ENCODE measurements at regions not wholly inside any gene's neighbourhood (a gene's known extent, or its start where the extent isn't known, plus 50 kb on each side); places are given as distances from the start of the nearest gene placed in this dataset.

GRCh38 chr14:57022608-57023007 is 212.3 kb upstream of the OTX2 start:
- TF ChIP-seq CBX3 (IDR thresholded peaks at IDR 0.05; ENCODE audit: borderline replicate concordance in 1 of 2, low read length in 2 of 2) (no peak), KAT7 (CRISPR knock-in tag; IDR thresholded peaks at IDR 0.05; ENCODE audit: borderline replicate concordance) (no peak), SRSF1 (IDR thresholded peaks at IDR 0.05; ENCODE audit: low read depth, low read length) (no peak)

Measured in K562 (cell line).